ENCODE measurements at regions not wholly inside any gene's neighbourhood (a gene's known extent, or its start where the extent isn't known, plus 50 kb on each side); places are given as distances from the start of the nearest gene placed in this dataset.

DNA sequence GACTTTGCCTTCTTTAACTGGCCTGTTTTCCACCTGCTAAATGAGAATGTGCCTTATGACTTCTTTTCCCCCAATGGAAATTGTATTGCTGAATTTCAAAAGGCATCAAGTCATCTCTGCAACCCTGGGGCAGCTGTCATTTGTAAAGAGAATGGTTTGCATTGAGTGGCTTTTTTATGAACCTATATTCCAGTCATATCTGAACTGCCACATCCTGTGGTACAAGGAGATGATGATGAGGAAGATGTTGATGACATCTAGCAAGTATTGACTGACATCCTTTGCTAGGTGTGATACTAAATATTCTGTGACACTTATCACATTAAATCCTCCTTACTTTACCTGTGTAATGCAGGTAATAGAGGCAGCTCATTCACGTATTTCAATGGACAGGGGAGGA lies 88.3 kb upstream of the KIAA1217 start:
- no peak for DNase-seq (ENCODE audit: low read depth)

DNA sequence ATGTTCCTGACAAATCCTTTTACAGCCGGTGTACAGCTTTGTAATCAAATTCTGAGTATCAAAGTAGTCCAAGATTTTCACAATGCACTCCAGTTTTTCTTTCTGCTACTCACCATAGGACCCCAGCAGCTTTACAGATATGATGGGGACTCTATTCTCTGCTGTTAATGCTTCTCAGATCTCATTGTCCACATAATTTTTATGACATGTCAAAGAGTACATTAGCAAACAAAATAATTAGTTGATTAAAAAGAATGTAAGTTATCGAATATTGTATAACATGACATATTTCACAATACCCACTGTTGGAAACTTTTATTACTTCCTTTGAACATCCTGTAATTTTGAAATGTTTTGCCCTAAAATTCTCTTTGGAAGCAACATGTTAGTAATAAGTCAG lies 81.4 kb upstream of the KIAA1217 start:
- no peak for DNase-seq (ENCODE audit: low read depth)

DNA sequence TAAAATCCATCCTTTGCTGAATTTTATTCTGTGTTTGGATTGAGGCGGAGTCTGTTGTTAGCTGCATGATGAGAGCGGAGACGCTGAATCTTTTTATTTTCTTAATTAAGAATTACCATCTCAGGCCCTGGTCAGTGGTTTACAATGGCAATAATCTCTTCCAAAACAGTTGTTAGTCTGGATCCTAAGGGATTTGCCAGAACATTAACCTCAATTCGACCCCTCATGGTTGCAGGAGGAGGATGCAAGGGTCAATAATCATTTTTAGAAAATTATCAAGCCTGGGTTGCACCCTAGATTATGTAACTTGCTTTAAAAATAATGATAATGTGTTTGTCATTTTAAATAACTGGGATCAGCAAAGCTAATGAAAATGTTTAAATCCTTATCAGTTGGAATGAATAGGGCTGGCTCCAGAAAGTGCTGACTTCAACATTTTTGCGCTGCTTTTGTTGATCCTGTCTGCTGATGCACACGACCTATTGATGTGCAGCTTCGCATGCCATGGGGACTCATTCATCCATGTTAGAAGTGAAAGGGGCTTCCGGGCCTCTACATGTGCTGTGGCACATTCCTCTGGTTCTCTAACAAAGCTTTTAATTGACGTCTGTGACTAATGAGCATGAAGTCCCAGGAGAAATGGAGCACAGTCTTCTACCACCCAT lies 80.7 kb upstream of the KIAA1217 start:
- DNase-seq (ENCODE audit: low read depth): no peak

DNA sequence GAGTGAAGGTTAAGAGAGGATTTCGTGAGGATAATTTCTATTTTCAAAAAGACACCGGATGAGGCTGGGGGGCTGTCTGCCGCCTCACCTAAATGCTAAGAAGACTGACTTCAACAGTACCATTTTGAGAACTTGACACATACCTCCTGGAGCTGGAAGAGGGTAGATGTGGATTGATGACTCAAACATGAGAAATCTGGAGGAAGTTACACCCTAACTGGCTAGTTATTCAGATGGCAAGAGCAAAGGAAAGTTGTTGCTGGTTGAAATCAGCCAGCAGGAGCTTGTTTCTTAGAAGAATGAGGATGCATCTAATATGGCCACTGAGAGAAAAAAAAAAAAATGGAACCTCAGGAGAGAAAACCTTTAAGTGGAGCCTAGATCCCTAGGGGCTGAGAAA lies 76.2 kb upstream of the KIAA1217 start:
- peak; percentile 1 for DNase-seq (ENCODE audit: low read depth)

DNA sequence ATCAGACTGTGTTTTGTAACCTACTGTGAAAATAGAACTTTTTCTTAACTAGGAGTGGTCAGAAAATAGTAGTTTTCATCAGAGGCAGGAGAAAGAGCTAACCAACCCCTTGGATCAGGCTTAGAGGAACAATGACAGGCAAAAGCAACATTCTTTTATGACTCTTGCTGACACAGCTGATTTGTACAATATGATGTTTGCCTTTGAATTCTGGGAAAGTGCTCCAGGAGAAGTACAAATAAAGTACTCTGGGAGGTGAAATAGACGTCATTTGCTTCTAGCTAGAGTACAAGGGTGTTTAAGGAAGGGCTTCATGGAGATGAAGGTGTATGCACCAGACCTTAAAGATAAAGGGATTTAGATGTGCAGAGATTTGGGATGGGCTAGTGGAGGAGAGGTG lies 75.1 kb upstream of the KIAA1217 start:
- DNase-seq (ENCODE audit: low read depth): no peak

DNA sequence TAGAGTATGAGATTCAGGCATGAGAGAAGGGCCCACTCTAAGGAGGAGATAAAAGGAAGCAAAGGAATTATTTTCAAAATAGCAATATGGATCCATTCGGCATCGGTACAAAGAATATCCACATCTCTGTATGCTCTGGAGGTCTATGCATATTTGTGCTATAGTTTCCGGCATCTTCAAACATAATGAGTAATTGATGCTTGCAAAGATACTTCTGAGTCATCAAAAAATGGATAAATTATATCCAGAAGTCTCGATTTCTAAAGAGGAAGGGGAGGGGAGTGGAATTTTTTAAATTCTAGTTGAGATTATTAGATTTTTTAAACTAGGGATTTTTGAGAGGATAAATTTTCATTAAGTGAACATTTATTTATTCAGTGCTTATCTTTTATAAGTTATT lies 72.9 kb upstream of the KIAA1217 start:
- no peak for DNase-seq (ENCODE audit: low read depth)

DNA sequence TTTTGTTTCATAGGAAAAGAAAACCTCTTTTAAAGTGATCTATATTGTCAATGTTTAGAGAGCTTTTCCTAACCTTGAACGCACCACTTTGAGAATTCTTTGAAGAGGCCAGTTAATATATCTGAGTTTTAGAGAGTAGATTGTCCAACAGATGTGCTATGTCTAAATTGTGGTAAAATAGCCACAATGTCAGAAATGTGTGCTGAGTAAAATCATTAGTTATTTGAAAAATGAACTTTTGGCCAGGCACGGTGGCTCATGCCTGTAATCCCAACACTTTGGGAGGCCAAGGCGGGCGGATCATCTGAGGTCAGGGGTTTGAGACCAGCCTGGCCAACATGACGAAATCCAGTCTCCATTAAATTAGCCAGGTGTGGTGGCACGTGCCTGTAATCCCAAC lies 61.6 kb upstream of the KIAA1217 start:
- no peak for DNase-seq (ENCODE audit: low read depth)

DNA sequence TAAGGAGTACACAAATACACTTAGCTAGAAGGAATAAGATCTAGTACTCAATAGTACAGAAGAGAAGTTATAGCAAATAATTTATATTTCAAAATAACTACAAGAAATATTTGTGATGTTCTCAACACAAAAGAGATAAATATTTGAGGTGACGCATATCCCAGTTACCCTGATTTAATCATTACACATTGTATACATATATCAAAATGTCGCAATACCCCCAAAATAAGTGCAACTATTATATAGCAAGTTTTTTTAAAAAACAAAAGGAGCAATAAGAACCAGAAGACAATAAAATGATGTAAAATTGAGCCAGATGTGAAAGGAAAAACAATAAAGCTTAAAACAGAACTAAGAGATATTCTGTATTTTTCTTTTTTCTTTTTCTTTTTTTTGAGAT lies 59.3 kb upstream of the KIAA1217 start:
- no peak for DNase-seq (ENCODE audit: low read depth)

DNA sequence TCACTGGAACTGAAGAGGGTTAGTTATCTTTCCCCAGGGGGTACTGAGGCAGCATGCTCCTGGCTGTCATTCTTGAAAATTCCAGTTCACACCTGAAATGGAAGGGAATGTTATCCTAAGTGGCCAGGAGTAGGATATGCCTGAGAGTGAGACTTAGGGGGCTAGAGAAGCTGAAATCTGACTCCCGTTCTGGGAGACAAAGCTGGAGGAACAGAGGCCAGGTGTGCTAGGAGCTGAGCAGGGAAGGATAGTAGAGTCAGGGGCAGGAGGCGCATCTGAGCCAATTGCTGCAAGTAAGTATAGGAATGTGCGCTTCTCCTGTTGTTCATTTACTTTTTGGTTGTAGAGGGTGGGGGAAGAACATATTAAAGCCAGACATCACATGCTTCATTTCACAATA lies 58.1 kb upstream of the KIAA1217 start:
- no peak for DNase-seq (ENCODE audit: low read depth)

DNA sequence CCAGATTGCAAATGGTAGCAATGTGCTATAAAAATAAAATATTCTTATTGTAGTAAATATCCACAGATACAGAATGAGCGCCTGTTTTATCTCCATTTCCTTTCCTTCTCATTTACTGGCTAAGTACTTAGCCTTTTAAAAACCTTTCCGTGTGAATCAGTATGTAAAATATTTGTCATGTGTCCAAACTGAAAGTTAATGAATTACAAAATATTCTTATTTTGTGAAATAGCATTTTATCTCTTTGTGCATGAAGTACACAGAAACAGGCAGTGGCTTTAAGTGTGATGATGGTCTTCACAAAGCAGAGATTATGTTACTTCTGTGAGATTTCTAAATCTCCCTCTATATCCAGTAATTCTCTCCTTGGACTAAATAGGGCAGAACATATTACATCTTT lies 56.7 kb upstream of the KIAA1217 start:
- no peak for DNase-seq (ENCODE audit: low read depth)

DNA sequence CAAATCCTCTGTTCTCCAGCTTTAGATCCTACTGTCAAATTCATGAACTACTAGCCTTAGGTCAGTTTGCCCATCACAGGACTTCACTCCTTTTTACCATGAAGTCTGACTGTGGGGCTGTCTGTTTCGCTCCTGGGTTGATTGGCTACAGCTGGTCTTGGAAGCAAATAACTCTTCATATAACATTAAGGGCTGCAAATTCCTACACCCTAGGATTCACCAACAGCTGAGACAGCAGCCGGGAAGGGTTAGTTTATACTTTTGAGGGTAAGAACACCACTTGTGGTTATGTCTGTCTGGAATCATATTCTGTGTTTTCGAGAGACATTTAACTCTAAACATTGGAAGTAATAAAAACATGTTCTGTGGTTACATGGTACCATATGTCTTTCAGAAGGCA lies 55.9 kb upstream of the KIAA1217 start:
- DNase-seq (ENCODE audit: low read depth): no peak

DNA sequence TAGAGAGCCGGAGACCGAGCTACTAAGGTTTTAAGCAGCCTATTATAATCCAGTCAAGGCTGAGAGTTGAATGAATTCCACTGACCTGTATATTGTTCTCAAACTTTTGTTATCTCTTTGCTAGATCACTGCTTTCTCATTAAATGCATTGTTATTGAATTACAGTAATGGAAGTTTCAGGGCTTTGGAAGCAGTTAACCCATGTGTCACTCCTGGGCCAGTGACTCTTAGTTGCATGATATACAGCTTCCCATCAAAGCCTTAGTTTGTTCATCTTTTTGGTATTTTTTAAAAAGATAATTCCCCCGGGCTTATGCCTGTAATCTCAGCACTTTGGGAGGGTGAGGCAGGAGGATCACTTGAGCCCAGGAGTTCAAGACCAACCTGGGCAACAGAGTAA lies 55.4 kb upstream of the KIAA1217 start:
- DNase-seq (ENCODE audit: low read depth): peak; percentile 0

DNA sequence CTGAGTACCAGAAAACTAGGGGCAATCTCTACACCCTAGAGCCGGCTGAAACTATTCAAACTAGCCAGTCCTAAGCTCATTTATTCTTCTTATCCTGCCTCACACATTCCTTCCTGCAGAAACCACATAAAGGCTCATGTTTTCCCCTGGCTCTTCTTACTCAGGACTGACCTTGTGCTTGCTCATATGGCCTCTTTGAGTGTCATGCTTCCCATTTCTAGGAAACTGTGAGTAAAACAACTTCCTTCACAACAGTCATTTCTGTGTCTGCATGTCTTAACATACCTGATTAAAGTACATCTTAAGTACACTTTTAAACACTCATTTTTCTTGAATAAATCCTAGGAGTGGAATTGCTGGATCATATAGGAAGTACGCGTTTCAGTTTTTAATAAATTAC lies 52.3 kb upstream of the KIAA1217 start:
- DNase-seq (ENCODE audit: low read depth): peak; percentile 1

DNA sequence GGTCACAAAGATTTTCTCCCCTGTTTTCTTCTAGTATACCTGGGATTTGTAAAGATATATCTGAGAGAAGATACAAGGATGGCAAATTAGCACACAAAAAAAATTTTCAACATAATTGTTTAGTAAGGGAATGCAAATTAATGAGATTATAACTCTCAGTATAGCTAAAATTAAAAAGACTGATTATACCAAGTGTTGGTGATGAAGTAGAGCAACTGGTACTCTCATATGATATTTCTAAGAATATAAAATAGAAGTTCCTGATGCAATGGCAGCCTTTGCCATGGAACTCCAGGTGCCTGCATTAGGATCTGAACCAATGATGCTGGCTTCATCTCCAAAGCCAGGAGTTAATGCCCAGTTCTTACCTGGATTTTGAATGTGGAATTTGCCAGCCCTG lies 51.4 kb upstream of the KIAA1217 start:
- no peak for DNase-seq (ENCODE audit: low read depth)
